LNCAP (cell line): ENCODE measurements at regions not wholly inside any gene's neighbourhood (a gene's known extent, or its start where the extent isn't known, plus 50 kb on each side); places are given as distances from the start of the nearest gene placed in this dataset.

ENCODE experiments used
- TF ChIP-seq, protein P1 (sequence below): fragments of 450-650 bp; IDR thresholded peaks from 2 replicates; pipeline ENCODE4 v1.5.1; 2017; ENCODE audit warnings: mild to moderate bottlenecking

- TF ChIP-seq, protein P1, sequence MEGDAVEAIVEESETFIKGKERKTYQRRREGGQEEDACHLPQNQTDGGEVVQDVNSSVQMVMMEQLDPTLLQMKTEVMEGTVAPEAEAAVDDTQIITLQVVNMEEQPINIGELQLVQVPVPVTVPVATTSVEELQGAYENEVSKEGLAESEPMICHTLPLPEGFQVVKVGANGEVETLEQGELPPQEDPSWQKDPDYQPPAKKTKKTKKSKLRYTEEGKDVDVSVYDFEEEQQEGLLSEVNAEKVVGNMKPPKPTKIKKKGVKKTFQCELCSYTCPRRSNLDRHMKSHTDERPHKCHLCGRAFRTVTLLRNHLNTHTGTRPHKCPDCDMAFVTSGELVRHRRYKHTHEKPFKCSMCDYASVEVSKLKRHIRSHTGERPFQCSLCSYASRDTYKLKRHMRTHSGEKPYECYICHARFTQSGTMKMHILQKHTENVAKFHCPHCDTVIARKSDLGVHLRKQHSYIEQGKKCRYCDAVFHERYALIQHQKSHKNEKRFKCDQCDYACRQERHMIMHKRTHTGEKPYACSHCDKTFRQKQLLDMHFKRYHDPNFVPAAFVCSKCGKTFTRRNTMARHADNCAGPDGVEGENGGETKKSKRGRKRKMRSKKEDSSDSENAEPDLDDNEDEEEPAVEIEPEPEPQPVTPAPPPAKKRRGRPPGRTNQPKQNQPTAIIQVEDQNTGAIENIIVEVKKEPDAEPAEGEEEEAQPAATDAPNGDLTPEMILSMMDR, result peak; percentile 31; the same call in 1 of the 2 replicates
Observed at GRCh38 chr10:94076325-94076841, 82.7 kb downstream of the PLCE1 start.

DNA sequence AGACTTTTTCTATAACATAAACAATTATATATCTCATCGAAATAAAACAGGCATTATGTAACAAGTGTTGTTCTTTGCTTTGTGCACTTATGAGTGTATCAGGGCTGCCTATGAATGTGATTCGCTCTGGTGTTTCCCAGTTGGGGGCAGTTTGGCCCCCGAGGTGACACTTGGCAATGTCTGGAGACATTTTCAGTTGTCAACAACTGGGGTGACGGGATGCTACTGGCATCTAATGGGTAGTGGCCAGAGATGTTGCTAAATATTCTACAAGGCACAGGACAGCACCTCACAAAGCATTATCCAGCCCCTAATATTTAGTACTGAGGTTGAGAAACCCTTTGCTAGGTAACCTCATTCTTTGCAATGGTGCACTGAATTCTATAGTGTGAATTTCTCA is 83.3 kb downstream of the PLCE1 start:
- TF ChIP-seq, protein P1, result no peak

DNA sequence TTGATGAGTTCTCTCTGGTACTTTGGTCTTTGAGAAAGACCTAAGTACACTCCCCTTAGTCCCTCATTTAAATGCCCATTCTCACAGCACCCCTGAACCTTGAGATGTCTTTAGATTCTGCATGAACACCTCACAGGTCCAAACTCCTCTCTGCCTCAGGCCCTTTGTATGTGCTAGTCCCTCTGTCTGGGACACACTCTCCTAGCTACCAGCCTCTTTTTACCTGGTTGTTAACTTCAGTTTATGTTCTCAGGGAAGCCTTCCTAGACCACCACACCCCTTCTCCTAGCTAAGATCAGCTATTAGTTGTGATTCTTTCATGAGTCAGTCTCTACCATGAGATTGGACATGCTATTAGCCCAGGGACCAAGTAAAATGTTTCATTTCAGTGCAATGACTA is 86.4 kb downstream of the PLCE1 start:
- TF ChIP-seq, protein P1, result no peak

GRCh38 chr10:94083662-94084265 is 90.0 kb downstream of the PLCE1 start:
- TF ChIP-seq, protein P1, result no peak

- TF ChIP-seq, protein P1, result no peak
Observed at GRCh38 chr10:94084344-94084743, 90.6 kb downstream of the PLCE1 start.

DNA sequence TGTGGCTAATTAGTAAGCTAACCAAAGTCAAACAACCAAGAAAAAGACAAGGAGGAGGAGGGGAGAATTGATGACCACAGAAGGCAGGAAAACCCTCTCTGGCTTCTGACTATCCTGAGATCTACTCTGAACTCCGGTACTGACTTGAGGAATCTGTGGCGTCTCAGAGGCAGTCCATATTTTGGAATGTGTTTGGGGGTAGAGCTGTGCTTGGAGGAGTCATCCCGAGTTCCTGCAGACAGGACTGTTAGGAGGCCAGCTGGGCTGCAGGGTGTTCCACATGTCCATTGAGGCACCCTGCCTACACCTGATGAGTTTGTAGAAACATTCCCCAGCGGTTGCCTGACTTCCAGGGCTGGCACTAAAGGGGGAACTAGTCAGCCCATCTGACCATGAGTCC is 91.6 kb downstream of the PLCE1 start:
- TF ChIP-seq, protein P1, result no peak

- TF ChIP-seq, protein P1, result no peak
Observed at GRCh38 chr10:94085766-94086437, 92.2 kb downstream of the PLCE1 start.
